CD4-positive, alpha-beta T cell treated with Interleukin-6 at 100 ng/mL for 8 hours (primary cell): ENCODE measurements at regions not wholly inside any gene's neighbourhood (a gene's known extent, or its start where the extent isn't known, plus 50 kb on each side); places are given as distances from the start of the nearest gene placed in this dataset.

Source experiments
- DNase-seq: peaks from one replicate; pipeline ENCODE4 v3.0.0-alpha.2; 2020; ENCODE audit warnings: mixed read lengths, low spot score

DNA sequence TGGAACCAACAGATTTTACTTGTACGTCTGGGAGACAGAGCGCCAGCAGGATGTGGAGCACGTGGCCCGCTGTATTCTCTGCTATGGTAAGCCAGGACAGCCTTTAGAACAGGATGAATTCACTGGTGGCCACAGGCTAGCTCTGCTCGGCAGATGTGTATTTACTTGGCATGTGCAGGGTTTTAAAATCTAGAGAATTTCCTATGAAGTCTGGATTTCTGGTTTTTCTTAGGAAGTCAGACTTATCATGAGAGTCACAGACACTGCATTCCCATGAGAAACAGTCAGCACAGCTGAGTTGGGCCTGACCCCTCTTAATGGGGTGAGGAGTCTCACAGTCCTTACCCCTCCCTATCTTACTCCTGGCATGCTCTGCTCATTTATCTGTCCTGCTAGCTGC is 84.6 kb upstream of the COL6A5 start:
- no peak for DNase-seq

DNA sequence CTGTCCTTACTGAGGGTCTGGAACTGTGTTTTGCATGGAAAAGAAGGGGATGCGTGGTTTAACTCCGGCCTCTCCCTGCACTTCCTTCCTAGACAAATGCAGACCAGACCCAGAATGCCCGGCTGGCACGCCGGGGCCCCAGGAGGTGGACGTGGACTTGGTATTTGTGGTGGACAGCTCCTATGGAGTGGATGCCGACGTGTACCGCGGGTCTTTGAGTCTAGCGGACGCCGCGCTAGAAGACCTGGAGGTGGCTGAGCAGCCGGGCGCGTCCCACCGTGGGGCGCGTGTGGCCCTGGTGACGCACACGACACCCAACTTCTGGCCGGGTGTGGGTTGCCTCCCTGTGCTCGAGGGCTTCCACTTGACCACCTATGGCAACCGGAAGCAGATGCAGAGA is 81.8 kb upstream of the COL6A5 start:
- DNase-seq: no peak

DNA sequence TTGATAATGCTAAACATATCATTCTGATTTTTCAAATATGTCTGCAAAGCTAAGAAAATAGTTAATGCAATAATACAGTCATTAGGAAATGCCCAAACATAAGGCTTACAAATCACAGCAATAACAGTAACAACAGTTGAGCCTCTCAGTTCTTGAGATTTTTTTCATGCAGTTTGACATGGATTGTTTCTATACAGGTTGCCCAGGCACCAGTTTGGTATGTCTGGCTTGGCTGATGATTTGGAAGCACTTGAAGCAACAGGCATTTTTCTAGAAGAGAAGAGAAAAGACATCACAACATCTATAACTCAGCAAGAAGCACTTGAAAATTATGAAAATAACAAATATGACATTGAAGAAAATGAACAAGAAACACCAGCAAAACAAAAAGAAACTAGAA is 78.7 kb upstream of the COL6A5 start:
- no peak for DNase-seq

GRCh38 chr3:130276203-130276803 is 69.2 kb upstream of the COL6A5 start:
- no peak for DNase-seq

DNA sequence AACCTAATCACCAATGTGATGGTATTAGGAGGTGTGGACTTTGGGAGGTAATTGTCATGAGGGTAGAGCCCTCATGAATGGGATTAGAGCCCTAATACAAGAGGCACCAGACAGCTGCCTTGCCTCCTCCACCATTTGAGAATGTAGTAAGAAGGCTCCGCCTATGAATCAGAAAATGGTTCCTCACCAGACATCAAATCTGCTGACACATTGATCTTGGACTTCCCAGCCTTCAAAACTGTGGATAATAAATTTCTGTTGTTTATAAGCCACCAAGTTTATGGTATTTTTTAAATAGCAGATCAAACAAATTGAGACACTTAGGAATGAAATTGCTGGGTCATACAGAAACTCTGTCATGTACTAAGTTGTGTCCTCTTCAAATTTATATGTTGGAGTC is 56.8 kb upstream of the COL6A5 start:
- no peak for DNase-seq

- no peak for DNase-seq
Observed at GRCh38 chr3:130291148-130291547, 54.3 kb upstream of the COL6A5 start.

GRCh38 chr3:130293247-130293646 is 52.2 kb upstream of the COL6A5 start:
- no peak for DNase-seq
